Fibroblast of mammary gland (primary cell): ENCODE measurements at regions not wholly inside any gene's neighbourhood (a gene's known extent, or its start where the extent isn't known, plus 50 kb on each side); places are given as distances from the start of the nearest gene placed in this dataset.

Experiments used
- DNase-seq: peaks from one replicate; pipeline ENCODE4 v3.0.0-alpha.2; 2010; ENCODE audit warnings: low read depth
- H3K4me3 ChIP-seq: 2 replicates; pipeline ENCODE4 v1.5.1; 2011; ENCODE audit warnings: low read depth, mild to moderate bottlenecking, low read length, moderate library complexity; ENCODE audit not compliant: control insufficient read depth
- CTCF ChIP-seq: conservative IDR thresholded peaks from 2 replicates; pipeline ENCODE4 v1.5.1; 2011; ENCODE audit warnings: low read depth, low read length, inconsistent platforms; ENCODE audit not compliant: control insufficient read depth, insufficient read depth

GRCh38 chr12:115313929-115314328 is 630.0 kb upstream of the TBX3 start:
- TF ChIP-seq CTCF = no peak
- peak; percentile 89 for DNase-seq
- H3K4me3 ChIP-seq = no peak overlapping the region

- no peak for DNase-seq
- no peak overlapping the region for H3K4me3 ChIP-seq
- TF ChIP-seq CTCF = no peak
These were observed 628.9 kb upstream of the TBX3 start for GRCh38 chr12:115312901-115313300.

- TF ChIP-seq CTCF = no peak
- no peak for DNase-seq
- no peak overlapping the region for H3K4me3 ChIP-seq
These were observed 627.9 kb upstream of the TBX3 start for GRCh38 chr12:115311875-115312274.

- peak; percentile 55 for DNase-seq
- no peak for TF ChIP-seq CTCF
- H3K4me3 ChIP-seq = no peak overlapping the region
These were observed 624.9 kb upstream of the TBX3 start for GRCh38 chr12:115308918-115309317.

- no peak for TF ChIP-seq CTCF
- no peak overlapping the region for H3K4me3 ChIP-seq
- DNase-seq = no peak
These were observed 622.4 kb upstream of the TBX3 start for GRCh38 chr12:115306380-115306779.

GRCh38 chr12:115305867-115306266 is 621.9 kb upstream of the TBX3 start:
- TF ChIP-seq CTCF = no peak
- no peak for DNase-seq
- H3K4me3 ChIP-seq = no peak overlapping the region

GRCh38 chr12:115305275-115305674 is 621.3 kb upstream of the TBX3 start:
- TF ChIP-seq CTCF = no peak
- H3K4me3 ChIP-seq = no peak overlapping the region
- DNase-seq = no peak
